Testis (tissue), 2 donors: ENCODE measurements at regions not wholly inside any gene's neighbourhood (a gene's known extent, or its start where the extent isn't known, plus 50 kb on each side); places are given as distances from the start of the nearest gene placed in this dataset.

Experiments
- DNase-seq: peaks from one replicate; pipeline ENCODE4 v3.0.0-alpha.2; 2019
- H3K27ac ChIP-seq, 2 donors: fragments of 200-600 bp; sonication (generic); one replicate each; pipeline ENCODE4 v1.5.1; 2019
- H3K27me3 ChIP-seq: fragments of 200-600 bp; sonication (generic); one replicate; pipeline ENCODE4 v1.5.1; 2019
- H3K36me3 ChIP-seq: fragments of 200-600 bp; sonication (generic); one replicate; pipeline ENCODE4 v1.5.1; 2017; ENCODE audit warnings: low read depth; ENCODE audit errors: missing control alignments
- H3K4me1 ChIP-seq: fragments of 200-600 bp; sonication (generic); one replicate; pipeline ENCODE4 v1.5.1; 2019
- H3K4me3 ChIP-seq, 2 donors: fragments of 200-600 bp; sonication (generic); one replicate each; pipeline ENCODE4 v1.5.1; 2017 to 2019
- H3K9me3 ChIP-seq: fragments of 200-600 bp; sonication (generic); one replicate; pipeline ENCODE4 v1.5.1; 2017
- CTCF ChIP-seq, 3 experiments: fragments of 450-650 bp in 2 of 3; fragments of 200-600 bp in 1 of 3; sonication (generic) in 1 of 3; IDR thresholded peaks; one replicate each; pipeline ENCODE4 v1.5.1; 2016 to 2019; ENCODE audit warnings: antibody characterized with exemption in 3 of 3, mild to moderate bottlenecking in 2 of 3, moderate library complexity in 1 of 3
- POLR2A ChIP-seq: fragments of 450-650 bp; IDR thresholded peaks from one replicate; pipeline ENCODE4 v1.6.1; 2017; ENCODE audit warnings: antibody characterized with exemption, mild to moderate bottlenecking, moderate library complexity
- WGBS, 2 donors: methylation state at CpG; one replicate each; pipeline ENCODE4 v1.1.5; 2018; 5-methylcytosine and 5-hydroxymethylcytosine counted together
- intact Hi-C: fragments of 100-400 bp; cut with DNase I; formaldehyde crosslinking; loops from one replicate; pipeline ENCODE4 v1.15.1; 2023; ENCODE audit warnings: low total_unique reads

DNA sequence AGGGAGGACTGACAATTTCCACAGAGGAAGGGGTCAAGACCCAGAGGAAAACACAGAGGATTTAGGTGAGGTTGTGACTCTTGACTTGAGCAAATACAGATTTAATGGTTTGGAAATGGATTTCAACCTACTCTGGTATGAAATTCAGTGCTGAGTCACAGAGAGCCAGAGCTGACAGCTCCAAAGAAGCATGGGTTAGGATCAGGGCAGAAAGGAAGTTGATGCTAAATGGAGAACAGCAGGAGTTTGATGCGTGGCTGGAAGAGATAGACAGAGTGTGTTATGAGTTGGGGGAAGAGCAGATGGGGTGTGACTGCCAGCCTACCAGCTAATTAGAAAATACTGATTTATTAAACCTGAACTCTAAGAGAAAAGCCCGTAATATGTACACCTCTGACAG lies 272.6 kb downstream of the FOXG1 start:
- H3K27me3 ChIP-seq = no peaks in the 10 kb centered on the region
- no peaks in the 10 kb centered on the region for H3K36me3 ChIP-seq
- TF ChIP-seq CTCF (IDR thresholded peaks at IDR 0.05) (no peak), POLR2A (no peak)
- 60 to 64% methylated on average over 2 of the region's 2 CpGs for WGBS, 2 donors
- intact Hi-C loops = no loop called here
- no peak overlapping the region for H3K4me3 ChIP-seq
- no peak for DNase-seq
- H3K9me3 ChIP-seq = no peaks in the 10 kb centered on the region
- no peak overlapping the region for H3K27ac ChIP-seq
- no peaks in the 10 kb centered on the region for H3K4me1 ChIP-seq

- H3K4me3 ChIP-seq = no peak overlapping the region
- TF ChIP-seq POLR2A = no peak
- no peak for TF ChIP-seq CTCF (IDR thresholded peaks at IDR 0.05)
- no peaks in the 10 kb centered on the region for H3K9me3 ChIP-seq
- 76 to 81% methylated on average over 2 of the region's 2 CpGs for WGBS, 2 donors
- H3K27ac ChIP-seq = no peak overlapping the region
- DNase-seq = no peak
- no peaks in the 10 kb centered on the region for H3K36me3 ChIP-seq
- H3K4me1 ChIP-seq = no peaks in the 10 kb centered on the region
- no peaks in the 10 kb centered on the region for H3K27me3 ChIP-seq
- intact Hi-C loops = no loop called here
These were observed 276.0 kb downstream of the FOXG1 start for GRCh38 chr14:29042551-29042950.

DNA sequence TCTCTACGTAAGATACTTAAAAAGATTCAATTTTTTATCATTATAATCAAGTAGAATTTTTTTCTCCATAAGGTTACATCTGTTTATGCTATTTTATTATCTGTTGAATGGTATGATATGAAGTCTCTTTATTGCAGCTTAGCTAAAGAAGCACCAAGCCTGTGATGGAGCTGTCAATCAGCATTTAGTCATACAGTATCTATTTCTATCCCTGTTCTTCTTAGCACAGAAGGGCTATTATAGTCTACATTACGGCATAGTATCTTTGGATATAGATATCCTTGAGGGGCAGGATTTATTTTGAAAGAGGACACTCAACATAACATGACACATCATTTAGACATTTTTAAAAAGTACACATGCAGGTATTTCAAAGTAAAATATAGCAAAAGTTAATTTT lies 277.1 kb downstream of the FOXG1 start:
- no peaks in the 10 kb centered on the region for H3K4me1 ChIP-seq
- H3K4me3 ChIP-seq = no peak overlapping the region
- 85 to 86% methylated on average over 2 of the region's 2 CpGs for WGBS, 2 donors
- DNase-seq = no peak
- TF ChIP-seq CTCF (IDR thresholded peaks at IDR 0.05) (no peak), POLR2A (no peak)
- no peaks in the 10 kb centered on the region for H3K36me3 ChIP-seq
- H3K9me3 ChIP-seq = no peaks in the 10 kb centered on the region
- intact Hi-C loops = no loop called here
- no peaks in the 10 kb centered on the region for H3K27me3 ChIP-seq
- H3K27ac ChIP-seq = no peak overlapping the region

DNA sequence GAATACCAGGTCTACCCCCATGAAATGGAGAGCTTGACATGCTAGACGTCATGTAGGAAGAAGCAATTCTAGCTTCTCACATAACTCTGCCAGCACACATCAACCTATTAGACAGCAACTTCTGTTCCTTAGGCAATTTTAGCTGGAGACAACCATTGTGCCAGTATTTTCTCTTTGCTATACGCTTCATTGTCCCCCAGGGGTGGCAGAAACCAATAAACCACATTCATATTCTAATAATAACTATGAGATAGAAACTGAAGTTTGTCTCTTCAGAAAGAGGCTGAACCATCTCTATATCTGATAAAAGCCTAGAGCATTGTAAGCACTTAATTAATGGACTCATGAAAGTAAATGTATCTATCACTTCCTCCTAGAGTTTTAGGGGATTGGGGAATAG lies 278.6 kb downstream of the FOXG1 start:
- Histone ChIP-seq H3K4me1 (no peaks in the 10 kb centered on the region), H3K36me3 (no peaks in the 10 kb centered on the region), H3K27ac (no peak overlapping the region), H3K9me3 (no peaks in the 10 kb centered on the region), H3K27me3 (no peaks in the 10 kb centered on the region), H3K4me3 (no peak overlapping the region)
- intact Hi-C loops = no loop called here
- TF ChIP-seq POLR2A = no peak
- no peak for TF ChIP-seq CTCF (IDR thresholded peaks at IDR 0.05)
- no peak for DNase-seq
- WGBS, 2 donors = 60 to 63% methylated on average over 2 of the region's 2 CpGs

GRCh38 chr14:29054119-29054518 lies 287.5 kb downstream of the FOXG1 start:
- TF ChIP-seq CTCF (IDR thresholded peaks at IDR 0.05) = no peak
- H3K27me3 ChIP-seq = no peaks in the 10 kb centered on the region
- H3K4me1 ChIP-seq = no peaks in the 10 kb centered on the region
- intact Hi-C loops = no loop called here
- DNase-seq = no peak
- H3K36me3 ChIP-seq = no peaks in the 10 kb centered on the region
- no peak overlapping the region for H3K4me3 ChIP-seq
- no peak overlapping the region for H3K27ac ChIP-seq
- WGBS, 2 donors = 58 to 60% methylated on average over 2 of the region's 2 CpGs
- H3K9me3 ChIP-seq = no peaks in the 10 kb centered on the region
